IPS DF 4.7 (cell line): ENCODE measurements at regions not wholly inside any gene's neighbourhood (a gene's known extent, or its start where the extent isn't known, plus 50 kb on each side); places are given as distances from the start of the nearest gene placed in this dataset.

Source experiments
- DNase-seq: peaks from one replicate; pipeline ENCODE4 v3.0.0-alpha.2; 2013; ENCODE audit warnings: low spot score; ENCODE audit errors: extremely low read depth

- DNase-seq = no peak
Observed at GRCh38 chr17:74079537-74080300, 123.8 kb upstream of the RPL38 start.

- no peak for DNase-seq
Observed at GRCh38 chr17:74080656-74081582, 122.6 kb upstream of the RPL38 start.

DNA sequence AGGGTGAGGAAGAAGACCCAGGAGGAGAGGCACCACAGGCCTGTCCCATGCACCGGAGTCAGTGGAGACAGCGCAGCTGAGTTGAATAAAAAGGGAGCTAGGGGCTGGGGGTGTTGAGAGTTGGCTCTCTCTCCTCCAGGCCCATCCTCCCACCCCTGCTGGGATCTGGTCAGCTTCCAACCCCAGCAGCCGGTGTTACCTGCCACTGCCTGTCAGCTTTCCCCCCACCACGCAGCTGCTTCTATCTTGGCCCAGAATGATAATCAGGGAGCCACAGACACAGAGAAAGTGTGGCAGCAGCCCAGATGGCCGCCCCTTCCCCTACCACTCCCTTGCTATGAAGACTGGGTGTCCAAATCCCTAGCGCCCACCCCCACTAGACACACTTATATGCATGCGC, 120.6 kb upstream of the RPL38 start:
- no peak for DNase-seq

DNA sequence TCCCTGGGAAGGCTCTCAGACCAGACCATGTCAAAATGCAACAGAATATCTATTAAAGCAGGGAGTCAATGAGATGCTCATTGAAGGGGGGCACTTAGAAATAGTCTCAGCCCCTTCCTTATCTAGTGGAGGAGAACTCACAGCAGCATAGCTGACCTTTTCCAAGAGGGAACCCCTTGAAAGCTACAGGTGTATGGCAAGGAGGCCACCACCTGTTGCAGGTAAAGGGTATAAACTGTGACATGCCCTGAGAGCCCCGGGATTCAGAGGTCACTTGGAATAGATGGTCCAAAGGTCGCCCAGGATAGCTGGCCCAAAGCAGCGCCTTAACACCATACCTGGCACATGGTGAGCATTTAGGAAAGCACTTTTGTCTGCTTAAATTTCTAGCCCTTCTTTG, 120.2 kb upstream of the RPL38 start:
- no peak for DNase-seq

- DNase-seq = no peak
Observed at GRCh38 chr17:74085434-74085833, 118.0 kb upstream of the RPL38 start.

DNA sequence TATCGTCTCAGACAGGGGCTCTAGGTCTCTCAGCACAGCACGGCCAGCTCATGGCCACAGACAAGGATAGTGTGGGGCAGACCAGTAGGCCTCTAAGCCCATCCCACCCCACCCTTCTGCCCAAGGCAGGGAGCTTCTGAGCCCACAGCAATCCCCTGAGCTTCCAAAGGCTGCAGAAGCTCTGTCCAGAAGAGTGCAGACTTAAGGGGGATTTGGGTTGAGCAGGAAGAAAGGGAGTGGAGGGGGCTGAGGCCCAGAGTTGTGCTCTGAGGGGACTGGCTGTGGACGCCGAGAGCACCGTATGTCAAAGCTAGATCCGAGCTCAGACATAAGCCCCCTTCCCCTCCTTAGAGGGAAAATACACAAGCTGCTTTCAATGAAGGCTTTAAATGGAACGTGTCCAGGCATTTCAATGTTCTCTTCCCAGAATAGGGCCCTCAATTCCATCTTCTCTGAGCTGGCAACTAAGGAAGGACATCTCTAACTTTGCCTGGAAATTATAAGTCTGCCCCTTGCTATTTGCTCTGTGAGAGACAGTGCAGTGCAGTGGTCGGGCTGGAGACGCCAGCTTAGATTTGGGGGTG, 116.4 kb upstream of the RPL38 start:
- DNase-seq = no peak

DNA sequence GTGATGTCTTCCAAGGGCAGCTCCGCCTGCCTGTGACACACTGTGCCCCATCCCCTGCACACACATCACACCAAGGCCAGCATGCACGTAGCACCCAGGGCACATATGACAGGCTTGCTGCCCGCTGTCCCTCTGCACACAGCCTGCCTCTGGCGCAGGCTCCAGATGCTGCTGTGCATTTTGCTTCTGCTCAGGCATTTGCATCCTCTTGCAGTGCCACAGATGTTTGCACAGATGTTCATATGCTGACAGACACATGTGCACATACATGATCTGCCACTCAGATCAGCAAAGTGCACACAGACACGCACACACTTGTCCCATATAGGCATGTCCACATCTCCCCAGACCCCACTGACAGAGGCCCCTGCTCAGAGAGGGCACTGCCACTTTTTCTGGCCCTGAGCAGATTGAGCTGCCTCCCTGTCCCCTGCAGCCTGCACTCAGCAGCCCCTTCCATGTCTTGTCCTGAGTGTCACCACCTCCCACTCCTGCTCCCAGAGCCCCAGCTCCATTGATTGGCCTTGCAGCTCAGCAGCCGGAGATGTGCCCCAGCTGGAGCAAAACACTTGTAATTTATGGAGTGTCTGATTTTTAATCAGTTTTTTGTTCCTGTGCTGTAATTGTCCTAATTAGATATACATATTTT, 115.1 kb upstream of the RPL38 start:
- no peak for DNase-seq

DNA sequence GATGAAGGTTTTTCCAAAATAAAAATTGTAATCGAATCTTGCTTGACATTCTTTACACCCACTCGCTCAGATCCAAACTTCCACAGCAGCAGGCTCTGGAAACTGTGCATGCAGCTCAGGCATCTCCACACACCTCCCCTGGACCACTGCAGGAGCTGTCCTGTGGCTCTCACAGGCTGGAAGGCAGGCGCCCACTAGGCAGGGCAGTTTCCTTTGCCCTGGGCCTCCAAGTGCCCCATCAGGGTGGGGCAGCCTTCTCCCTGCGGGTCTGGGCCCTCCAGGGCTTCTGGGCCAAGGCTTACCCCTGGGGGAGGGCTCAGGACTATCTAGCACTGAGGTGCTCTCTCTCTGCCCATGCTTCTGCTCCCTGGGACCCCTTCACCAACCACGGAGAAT, 114.5 kb upstream of the RPL38 start:
- no peak for DNase-seq

DNA sequence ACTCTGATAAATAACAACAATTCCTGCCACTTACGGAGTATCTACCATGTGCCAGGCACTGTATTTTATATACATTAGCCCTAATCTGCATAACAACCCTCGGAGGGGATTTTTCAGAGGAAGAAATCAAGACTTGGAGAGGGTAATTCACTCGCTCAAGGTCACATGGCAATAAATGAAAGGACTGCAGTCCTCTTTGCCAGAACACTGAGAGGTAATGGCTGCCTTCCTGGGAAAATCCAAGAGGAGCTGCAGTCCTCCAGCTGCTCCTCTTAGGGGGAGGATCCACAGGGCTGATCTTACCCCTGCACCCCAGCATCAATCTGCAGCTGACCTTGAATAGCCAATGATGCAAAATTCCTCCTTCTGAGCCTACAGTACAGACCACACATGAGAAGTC, 114.1 kb upstream of the RPL38 start:
- no peak for DNase-seq

GRCh38 chr17:74089869-74090464, 113.5 kb upstream of the RPL38 start:
- DNase-seq = peak; percentile 58

- DNase-seq = no peak
Observed at GRCh38 chr17:74094651-74095050, 108.8 kb upstream of the RPL38 start.

DNA sequence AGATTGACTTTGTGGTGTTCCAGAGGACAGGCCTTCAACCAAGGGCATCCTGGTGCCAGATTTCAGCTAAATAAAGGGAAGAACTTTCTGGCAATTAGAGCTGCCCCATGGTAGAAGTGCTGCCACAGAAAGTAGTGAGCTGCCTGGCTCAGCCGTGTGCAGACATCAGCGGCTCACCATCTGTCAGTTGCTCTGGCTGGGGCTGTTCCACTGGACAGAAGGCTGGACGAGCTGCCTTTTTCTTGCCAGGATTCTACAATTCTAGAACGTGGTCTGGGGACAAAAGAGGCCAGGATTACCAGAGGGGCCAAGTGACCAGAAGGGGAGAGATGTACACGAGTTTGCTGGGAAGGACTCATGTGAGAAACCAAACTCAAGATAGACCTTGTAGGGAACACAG, 107.0 kb upstream of the RPL38 start:
- DNase-seq = no peak

GRCh38 chr17:74097450-74098135, 105.9 kb upstream of the RPL38 start:
- DNase-seq = no peak

- DNase-seq = no peak
Observed at GRCh38 chr17:74098136-74099024, 105.1 kb upstream of the RPL38 start.

DNA sequence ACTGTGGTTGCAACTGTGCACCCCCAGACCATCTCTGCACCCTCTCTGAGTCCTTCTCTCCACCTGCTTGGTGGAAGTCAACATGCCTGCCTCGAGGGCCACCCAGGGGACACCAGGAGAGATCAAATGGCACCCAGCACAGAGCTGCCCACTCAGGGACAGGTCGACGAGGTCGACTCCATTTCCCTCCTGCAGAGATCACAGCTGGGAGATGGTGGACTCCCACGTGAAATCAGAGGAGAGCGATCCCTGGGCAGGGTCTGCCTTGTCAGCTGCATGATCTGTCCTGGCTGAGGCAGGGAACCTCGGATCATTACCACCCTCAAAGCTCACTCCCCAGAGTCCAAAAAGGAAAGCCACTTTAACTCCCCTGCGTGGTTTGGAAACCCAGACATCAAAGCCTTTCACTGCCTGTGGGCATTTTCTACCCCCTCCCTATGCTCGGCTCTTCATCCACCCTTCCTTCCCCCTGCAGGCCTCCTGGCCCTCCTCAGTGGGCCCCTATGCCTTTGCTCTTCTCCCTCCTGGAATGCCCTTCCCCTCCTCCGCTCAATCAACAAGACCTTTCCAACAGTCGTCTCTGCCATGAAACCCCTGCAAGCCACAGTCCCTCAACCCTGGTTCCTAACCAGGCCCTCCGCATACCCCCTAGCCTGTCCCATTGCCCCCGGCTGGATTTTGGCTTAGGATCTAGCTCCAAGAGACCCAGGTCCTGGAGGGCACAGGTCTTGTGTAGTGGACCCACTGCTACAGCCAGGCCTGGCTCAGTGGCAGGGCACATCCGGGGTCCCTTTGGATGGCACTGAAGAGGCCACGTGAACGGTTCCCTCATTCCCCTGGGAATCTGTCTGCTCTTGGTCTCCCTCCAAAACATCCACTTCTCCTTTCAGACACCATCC, 103.8 kb upstream of the RPL38 start:
- DNase-seq = no peak

- no peak for DNase-seq
Observed at GRCh38 chr17:74104921-74105320, 98.6 kb upstream of the RPL38 start.

- no peak for DNase-seq
Observed at GRCh38 chr17:74107107-74107506, 96.4 kb upstream of the RPL38 start.

GRCh38 chr17:74108126-74108705, 95.3 kb upstream of the RPL38 start:
- DNase-seq = no peak
